Colonic mucosa (tissue), 4 donors: ENCODE measurements at regions not wholly inside any gene's neighbourhood (a gene's known extent, or its start where the extent isn't known, plus 50 kb on each side); places are given as distances from the start of the nearest gene placed in this dataset.

ENCODE experiments used
- DNase-seq: peaks from one replicate; pipeline ENCODE4 v3.0.0-alpha.2; 2020
- H3K27ac ChIP-seq: fragments of 200-600 bp; one replicate; pipeline ENCODE4 v1.8.0; 2021
- H3K27me3 ChIP-seq: fragments of 200-600 bp; one replicate; pipeline ENCODE4 v1.8.0; 2021
- H3K36me3 ChIP-seq: fragments of 200-600 bp; one replicate; pipeline ENCODE4 v1.8.0; 2021
- H3K4me1 ChIP-seq: fragments of 200-600 bp; one replicate; pipeline ENCODE4 v1.8.0; 2021; ENCODE audit warnings: mild to moderate bottlenecking
- H3K4me3 ChIP-seq: fragments of 200-600 bp; one replicate; pipeline ENCODE4 v1.8.0; 2021
- H3K9ac ChIP-seq, 2 donors: one replicate each; pipeline ENCODE4 v1.7.0; 2013; ENCODE audit warnings: control low read depth in 2 of 2, low read depth in 2 of 2, low read length in 2 of 2
- H3K9me3 ChIP-seq: fragments of 200-600 bp; one replicate; pipeline ENCODE4 v1.8.0; 2021
- intact Hi-C: fragments of 100-400 bp; cut with DNase I; formaldehyde crosslinking; loops from one replicate; pipeline ENCODE4 v1.14.1; 2022
- TF ChIP-seq, protein P1 (sequence below): fragments of 200-600 bp; IDR thresholded peaks from one replicate; pipeline ENCODE4 v1.8.0; 2022; ENCODE audit warnings: antibody characterized with exemption, mild to moderate bottlenecking
- donor health status: healthy.
- donor health status: DM: no; HTN: no; CAD: no.
- donor health status: DM: no; HTN: no; CAD: no.

DNA sequence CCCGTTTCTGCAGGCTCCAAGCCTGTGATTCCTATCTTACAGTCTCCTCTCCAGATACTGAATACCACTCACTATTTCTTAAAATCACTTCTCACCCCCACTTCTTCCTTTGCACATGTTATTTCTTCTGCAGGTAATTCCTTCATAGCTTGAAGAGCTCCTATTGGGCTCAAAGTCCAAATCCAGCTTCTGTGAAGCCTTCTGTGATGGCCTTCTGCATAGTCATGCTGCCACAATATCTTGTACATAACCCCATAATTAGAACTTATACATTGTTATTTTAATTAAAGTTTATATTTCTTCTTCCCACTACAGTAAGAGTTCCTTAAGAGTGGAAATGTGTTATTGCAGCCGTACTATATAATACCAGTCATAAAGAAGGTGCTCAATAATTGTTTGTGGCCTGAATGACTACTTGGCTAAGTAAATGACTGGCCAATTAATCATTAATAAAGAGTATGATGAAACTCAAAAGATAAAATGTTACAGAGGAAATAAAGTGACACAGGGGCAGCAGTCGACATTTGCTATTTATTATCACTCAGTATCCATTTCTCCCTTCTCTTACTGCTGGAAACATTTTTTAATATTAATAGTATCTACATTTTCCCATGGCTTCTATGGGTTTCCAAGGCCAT, 886.6 kb downstream of the TTLL7 start:
- intact Hi-C loops = no loop called here
- TF ChIP-seq, protein P1, sequence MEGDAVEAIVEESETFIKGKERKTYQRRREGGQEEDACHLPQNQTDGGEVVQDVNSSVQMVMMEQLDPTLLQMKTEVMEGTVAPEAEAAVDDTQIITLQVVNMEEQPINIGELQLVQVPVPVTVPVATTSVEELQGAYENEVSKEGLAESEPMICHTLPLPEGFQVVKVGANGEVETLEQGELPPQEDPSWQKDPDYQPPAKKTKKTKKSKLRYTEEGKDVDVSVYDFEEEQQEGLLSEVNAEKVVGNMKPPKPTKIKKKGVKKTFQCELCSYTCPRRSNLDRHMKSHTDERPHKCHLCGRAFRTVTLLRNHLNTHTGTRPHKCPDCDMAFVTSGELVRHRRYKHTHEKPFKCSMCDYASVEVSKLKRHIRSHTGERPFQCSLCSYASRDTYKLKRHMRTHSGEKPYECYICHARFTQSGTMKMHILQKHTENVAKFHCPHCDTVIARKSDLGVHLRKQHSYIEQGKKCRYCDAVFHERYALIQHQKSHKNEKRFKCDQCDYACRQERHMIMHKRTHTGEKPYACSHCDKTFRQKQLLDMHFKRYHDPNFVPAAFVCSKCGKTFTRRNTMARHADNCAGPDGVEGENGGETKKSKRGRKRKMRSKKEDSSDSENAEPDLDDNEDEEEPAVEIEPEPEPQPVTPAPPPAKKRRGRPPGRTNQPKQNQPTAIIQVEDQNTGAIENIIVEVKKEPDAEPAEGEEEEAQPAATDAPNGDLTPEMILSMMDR = no peak
- Histone ChIP-seq H3K4me3 (no peak overlapping the region), H3K27ac (no peak overlapping the region), H3K4me1 (no peaks in the 10 kb centered on the region), H3K27me3 (no peaks in the 10 kb centered on the region), H3K9me3 (no peaks in the 10 kb centered on the region), H3K9ac (no peak overlapping the region), H3K36me3 (no peaks in the 10 kb centered on the region)
- DNase-seq = no peak

DNA sequence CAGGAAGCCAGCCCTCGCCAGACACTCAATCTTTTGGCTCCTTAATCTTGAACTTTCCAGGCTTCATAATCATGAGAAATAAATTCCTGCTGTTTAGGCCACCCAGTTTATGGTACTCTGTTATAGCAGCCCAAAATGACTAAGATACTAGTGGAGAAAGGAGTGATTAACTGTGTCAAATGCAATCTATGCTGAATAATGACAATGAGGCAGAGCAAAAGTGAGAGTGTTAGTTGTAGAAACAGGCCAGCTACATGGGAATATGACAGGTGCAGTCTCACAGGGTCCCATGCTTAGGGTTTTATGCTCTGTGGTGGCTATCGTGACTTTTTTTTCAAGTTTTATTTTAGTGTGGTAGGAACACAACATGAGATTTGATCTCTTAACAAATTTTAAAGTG, 888.8 kb downstream of the TTLL7 start:
- intact Hi-C loops = no loop called here
- Histone ChIP-seq H3K36me3 (no peaks in the 10 kb centered on the region), H3K27me3 (no peaks in the 10 kb centered on the region), H3K4me3 (no peak overlapping the region), H3K9ac (no peak overlapping the region), H3K4me1 (no peaks in the 10 kb centered on the region), H3K9me3 (no peaks in the 10 kb centered on the region), H3K27ac (no peak overlapping the region)
- TF ChIP-seq, protein P1 = no peak
- no peak for DNase-seq

DNA sequence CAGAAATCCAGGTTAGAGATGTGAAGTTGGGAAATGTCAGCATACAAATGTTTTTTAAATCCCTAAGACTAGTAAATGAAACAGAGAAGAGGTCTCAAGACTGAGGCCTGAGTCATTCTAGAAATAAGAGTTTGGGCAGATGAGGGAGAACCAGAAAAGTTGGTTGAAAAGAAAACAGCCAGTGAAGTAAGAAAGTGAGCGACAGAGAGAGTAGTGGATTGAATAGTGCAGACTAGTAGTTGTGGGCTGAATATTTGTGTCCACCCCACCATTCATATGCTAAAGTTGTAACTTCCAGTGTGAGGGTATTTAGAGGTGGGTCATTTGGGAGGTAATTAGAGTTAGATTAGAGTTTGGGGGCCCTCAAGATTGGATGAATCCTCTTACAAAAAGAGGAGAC, 889.2 kb downstream of the TTLL7 start:
- intact Hi-C loops = no loop called here
- H3K9me3 ChIP-seq = no peaks in the 10 kb centered on the region
- H3K4me1 ChIP-seq = no peaks in the 10 kb centered on the region

DNA sequence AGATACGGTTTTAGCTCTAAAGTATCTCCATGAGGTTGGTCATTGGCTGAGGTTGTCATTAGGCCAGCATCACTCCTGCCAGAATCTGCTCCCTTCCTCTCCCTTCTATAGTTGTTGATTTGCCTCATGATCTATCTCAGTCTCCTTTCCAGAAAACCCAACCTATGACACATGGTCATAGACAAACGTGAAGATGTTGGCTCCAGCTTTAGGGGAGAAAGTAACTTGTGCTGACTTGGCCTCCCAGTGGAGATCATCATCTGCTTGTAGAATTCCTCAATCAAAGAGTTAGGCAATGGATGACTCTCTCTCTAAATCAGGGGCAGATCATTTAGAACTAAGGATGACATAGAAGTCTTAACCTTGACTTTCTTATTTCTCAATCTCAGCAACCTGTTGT, 894.4 kb downstream of the TTLL7 start:
- no peak overlapping the region for H3K4me3 ChIP-seq
- intact Hi-C loops = no loop called here
- no peaks in the 10 kb centered on the region for H3K27me3 ChIP-seq

More for the DNA sequence above, 889.2 kb downstream of the TTLL7 start:
- TF ChIP-seq, protein P1 = no peak
- H3K27me3 ChIP-seq = no peaks in the 10 kb centered on the region
- H3K9ac ChIP-seq = no peak overlapping the region
- no peak overlapping the region for H3K27ac ChIP-seq
- no peaks in the 10 kb centered on the region for H3K36me3 ChIP-seq
- no peak for DNase-seq
- H3K4me3 ChIP-seq = no peak overlapping the region

DNA sequence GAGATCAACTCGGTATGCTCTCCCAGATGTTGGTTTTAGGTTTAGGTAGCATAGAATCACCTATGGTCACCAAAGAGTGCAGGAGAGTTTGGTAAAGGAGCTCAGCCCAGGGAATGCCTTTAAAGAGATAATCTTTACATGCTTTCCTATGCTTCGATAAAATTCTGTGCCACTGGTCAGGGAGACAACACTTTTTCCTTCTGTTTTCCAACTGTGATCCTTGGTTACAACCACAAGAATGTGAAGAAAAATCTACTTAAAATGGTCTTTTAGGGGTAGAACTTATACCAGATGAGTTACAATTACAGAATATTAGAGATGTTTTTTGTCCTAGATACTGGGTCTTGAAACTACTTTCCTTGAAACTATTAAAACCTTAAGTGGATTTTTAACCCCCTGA, 895.6 kb downstream of the TTLL7 start:
- no peak overlapping the region for H3K9ac ChIP-seq
- no peak overlapping the region for H3K4me3 ChIP-seq
- intact Hi-C loops = no loop called here
- no peaks in the 10 kb centered on the region for H3K36me3 ChIP-seq
- TF ChIP-seq, protein P1 = no peak
- H3K27me3 ChIP-seq = no peaks in the 10 kb centered on the region
- no peak for DNase-seq
- H3K27ac ChIP-seq = no peak overlapping the region
- no peaks in the 10 kb centered on the region for H3K9me3 ChIP-seq
- no peaks in the 10 kb centered on the region for H3K4me1 ChIP-seq

More for the DNA sequence above, 894.4 kb downstream of the TTLL7 start:
- H3K9ac ChIP-seq = no peak overlapping the region
- no peaks in the 10 kb centered on the region for H3K4me1 ChIP-seq
- no peak for DNase-seq
- TF ChIP-seq, protein P1 = no peak
- no peaks in the 10 kb centered on the region for H3K36me3 ChIP-seq
- H3K27ac ChIP-seq = no peak overlapping the region
- no peaks in the 10 kb centered on the region for H3K9me3 ChIP-seq
